Activated CD4-positive, alpha-beta T cell treated with anti-CD3 and anti-CD28 coated beads, Interleukin-2, amount 10 ng/mL, durations not matched to agents 24 days and 14 days (primary cell): ENCODE measurements at regions not wholly inside any gene's neighbourhood (a gene's known extent, or its start where the extent isn't known, plus 50 kb on each side); places are given as distances from the start of the nearest gene placed in this dataset.
"Not testable (repeated sequence)": the region's sequence is repeated elsewhere in the genome, so short reads cannot be mapped to it uniquely, and the experiment has no call there.

Experiments
- DNase-seq: peaks from one replicate; pipeline ENCODE4 v3.0.0; 2022
- H3K27ac Mint-ChIP-seq: one replicate; pipeline ENCODE4 v1.8.0; 2022; ENCODE audit warnings: mild to moderate bottlenecking, mixed read lengths
- H3K27me3 Mint-ChIP-seq: one replicate; pipeline ENCODE4 v1.8.0; 2022; ENCODE audit warnings: mixed read lengths
- H3K36me3 Mint-ChIP-seq: one replicate; pipeline ENCODE4 v1.8.0; 2022; ENCODE audit warnings: low read depth, mild to moderate bottlenecking, mixed read lengths
- H3K4me1 Mint-ChIP-seq: one replicate; pipeline ENCODE4 v1.8.0; 2021; ENCODE audit warnings: mixed read lengths
- H3K4me3 Mint-ChIP-seq: one replicate; pipeline ENCODE4 v1.8.0; 2022; ENCODE audit warnings: mild to moderate bottlenecking, moderate library complexity, mixed read lengths
- H3K9me3 Mint-ChIP-seq: one replicate; pipeline ENCODE4 v1.8.0; 2021; ENCODE audit warnings: mixed read lengths
- intact Hi-C: fragments of 100-400 bp; cut with micrococcal nuclease; formaldehyde crosslinking; loops from one replicate; pipeline ENCODE4 v1.15.1; 2023

DNA sequence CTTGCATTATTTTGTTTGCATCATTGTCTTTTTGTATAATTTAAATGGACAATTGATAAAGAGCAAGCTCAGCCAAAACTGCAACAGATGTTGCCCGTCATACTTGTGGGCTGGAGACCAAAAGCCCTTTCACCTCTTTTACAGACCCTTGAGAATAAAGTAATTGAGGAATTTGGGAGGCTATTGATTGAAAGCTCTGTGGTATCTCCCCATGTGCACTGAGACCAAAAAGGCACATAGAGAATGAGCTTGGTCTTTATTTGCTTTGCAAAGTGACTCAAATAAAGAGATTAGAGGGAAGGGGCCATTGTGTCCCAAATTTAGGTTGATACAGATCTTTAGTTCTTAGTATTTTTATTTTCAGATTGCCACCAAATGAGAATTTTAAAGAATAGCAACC, 617.6 kb downstream of the TRHDE start:
- H3K27me3 Mint-ChIP-seq, result no peaks in the 10 kb centered on the region
- no peaks in the 10 kb centered on the region for H3K4me1 Mint-ChIP-seq
- no peak overlapping the region for H3K4me3 Mint-ChIP-seq
- H3K27ac Mint-ChIP-seq, result no peak overlapping the region
- no peak for DNase-seq
- H3K36me3 Mint-ChIP-seq, result no peaks in the 10 kb centered on the region
- no peaks in the 10 kb centered on the region for H3K9me3 Mint-ChIP-seq
- intact Hi-C loops, result no loop called here

DNA sequence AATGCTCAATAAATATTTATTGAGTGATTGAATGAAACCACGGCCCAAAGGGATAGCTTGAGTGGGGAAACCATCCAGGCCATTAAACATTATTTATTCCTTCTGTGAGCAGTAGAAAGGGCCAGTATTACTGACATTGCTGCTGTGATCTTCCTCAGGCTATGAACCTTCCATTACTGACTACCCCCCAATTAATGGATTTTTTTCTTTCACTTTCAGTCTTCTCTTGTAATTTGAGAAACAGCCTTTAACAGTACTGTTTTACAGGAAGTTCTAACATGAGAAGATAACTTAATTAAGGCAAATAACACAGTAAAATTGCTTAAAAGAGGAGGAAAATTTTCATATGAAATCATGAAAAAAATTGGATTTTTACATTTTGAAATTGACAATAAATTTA, 629.5 kb downstream of the TRHDE start:
- Mint-ChIP-seq H3K27me3 (no peaks in the 10 kb centered on the region), H3K9me3 (peaks cover under 1% of the 10 kb centered on the region), H3K36me3 (no peaks in the 10 kb centered on the region), H3K4me1 (no peaks in the 10 kb centered on the region), H3K4me3 (no peak overlapping the region), H3K27ac (no peak overlapping the region)
- DNase-seq, result no peak
- intact Hi-C loops, result no loop called here

DNA sequence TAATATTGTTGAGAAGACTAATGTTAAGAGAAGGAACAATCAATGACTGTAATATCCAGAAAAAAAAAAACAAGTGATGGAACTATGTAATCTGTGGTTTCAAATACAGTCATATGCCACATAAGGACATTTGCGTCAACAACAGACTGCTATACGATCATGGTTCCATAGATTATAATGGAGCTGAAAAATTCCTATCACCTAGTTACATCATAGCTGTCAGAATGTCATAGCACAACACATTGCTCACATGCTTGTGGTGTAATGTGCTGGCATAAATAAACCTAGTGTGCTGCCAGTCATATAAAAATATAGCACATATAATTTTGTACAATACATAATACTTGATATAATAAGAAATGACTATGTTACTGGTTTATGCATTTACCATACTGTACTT, 653.5 kb downstream of the TRHDE start:
- no peak for DNase-seq
- no peaks in the 10 kb centered on the region for H3K9me3 Mint-ChIP-seq
- H3K4me3 Mint-ChIP-seq, result no peak overlapping the region
- H3K36me3 Mint-ChIP-seq, result no peaks in the 10 kb centered on the region
- intact Hi-C loops, result no loop called here
- H3K4me1 Mint-ChIP-seq, result no peaks in the 10 kb centered on the region
- H3K27me3 Mint-ChIP-seq, result no peaks in the 10 kb centered on the region
- no peak overlapping the region for H3K27ac Mint-ChIP-seq

DNA sequence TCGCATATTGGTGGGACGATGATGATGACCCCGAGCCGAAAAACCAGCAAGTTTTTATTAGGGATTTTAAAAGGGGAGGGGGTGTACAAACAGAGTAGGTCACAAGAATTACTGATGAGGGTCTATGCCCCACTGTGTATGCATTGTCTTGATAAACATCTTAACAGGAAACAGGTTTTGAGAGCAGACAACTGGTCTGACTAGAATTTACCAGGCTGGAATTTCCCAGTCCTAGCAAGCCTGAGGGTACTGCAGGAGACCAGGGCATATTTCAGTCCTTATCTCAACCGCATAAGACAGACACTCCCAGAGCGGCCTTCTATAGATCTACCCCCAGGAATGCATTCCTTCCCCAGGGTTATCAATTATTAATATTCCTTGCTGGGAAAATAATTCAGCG, 659.7 kb downstream of the TRHDE start:
- H3K4me1 Mint-ChIP-seq, DNase-seq, H3K27me3 Mint-ChIP-seq, H3K4me3 Mint-ChIP-seq, H3K9me3 Mint-ChIP-seq, intact Hi-C loops, H3K36me3 Mint-ChIP-seq, H3K27ac Mint-ChIP-seq: not testable (repeated sequence)

DNA sequence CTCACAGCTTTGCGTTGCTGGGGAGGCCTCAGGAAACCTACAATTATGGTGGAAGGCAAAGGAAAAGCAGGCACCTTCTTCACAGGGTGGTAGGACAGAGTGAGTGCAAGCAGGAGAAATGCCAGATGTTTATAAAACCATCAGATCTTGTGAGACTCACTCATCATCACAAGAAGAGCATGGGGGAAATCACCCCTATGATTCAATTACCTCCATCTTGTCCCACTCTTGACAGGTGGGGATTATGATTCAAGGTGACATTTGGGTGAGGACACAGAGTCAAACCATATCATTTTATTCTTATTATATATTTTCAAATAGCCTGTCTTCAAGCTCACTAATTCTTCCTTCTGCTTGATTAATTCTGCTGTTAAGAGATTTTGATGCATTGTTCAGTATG, 665.3 kb downstream of the TRHDE start:
- Mint-ChIP-seq H3K9me3 (no peaks in the 10 kb centered on the region), H3K4me1 (no peaks in the 10 kb centered on the region), H3K27me3 (no peaks in the 10 kb centered on the region), H3K27ac (no peak overlapping the region), H3K36me3 (no peaks in the 10 kb centered on the region), H3K4me3 (no peak overlapping the region)
- intact Hi-C loops, result no loop called here
- no peak for DNase-seq

DNA sequence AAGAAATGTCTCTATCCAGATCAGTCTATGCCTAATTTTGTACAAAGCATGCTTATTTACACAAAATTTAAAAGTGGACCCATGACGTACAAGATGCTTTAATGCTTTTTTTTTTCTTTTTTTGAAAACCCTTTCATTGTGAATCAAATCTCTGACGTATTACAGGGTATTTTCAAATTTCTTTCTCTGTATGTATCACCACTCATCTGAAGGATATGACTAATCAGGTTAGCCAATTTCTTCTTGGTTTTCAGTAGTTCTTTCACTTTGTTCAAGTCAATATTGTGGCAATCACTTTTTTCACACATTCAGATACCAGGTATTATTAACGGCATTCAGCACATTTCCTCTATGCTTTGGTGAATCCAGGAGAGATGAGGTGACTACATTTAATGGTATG, 685.3 kb downstream of the TRHDE start:
- Mint-ChIP-seq H3K9me3 (peaks cover 3% of the 10 kb centered on the region), H3K36me3 (no peaks in the 10 kb centered on the region), H3K4me1 (no peaks in the 10 kb centered on the region), H3K27ac (no peak overlapping the region), H3K27me3 (no peaks in the 10 kb centered on the region), H3K4me3 (no peak overlapping the region)
- intact Hi-C loops, result no loop called here
- no peak for DNase-seq

DNA sequence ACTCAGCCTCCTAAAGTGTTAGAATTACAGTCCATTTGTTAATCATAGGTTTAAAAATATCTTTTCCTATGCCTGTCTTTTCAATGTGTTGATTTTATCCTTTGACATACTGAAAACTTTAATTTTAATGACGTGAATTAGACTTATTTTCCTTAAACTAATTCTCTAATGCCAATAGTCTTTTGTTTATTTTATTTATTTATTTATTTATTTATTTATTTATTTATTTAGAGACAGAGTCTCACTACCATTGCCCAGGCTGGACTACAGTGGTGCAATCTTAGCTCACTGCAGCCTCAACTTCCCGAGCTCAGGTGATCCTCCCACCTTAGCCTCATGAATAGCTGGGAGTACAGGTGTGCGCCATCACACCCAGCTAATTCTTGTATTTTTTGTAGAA, 694.5 kb downstream of the TRHDE start:
- intact Hi-C loops, result no loop called here
- H3K27me3 Mint-ChIP-seq, result no peaks in the 10 kb centered on the region
- no peaks in the 10 kb centered on the region for H3K36me3 Mint-ChIP-seq
- no peaks in the 10 kb centered on the region for H3K9me3 Mint-ChIP-seq
- H3K4me3 Mint-ChIP-seq, result no peak overlapping the region
- DNase-seq, result no peak
- H3K4me1 Mint-ChIP-seq, result no peaks in the 10 kb centered on the region
- H3K27ac Mint-ChIP-seq, result no peak overlapping the region

DNA sequence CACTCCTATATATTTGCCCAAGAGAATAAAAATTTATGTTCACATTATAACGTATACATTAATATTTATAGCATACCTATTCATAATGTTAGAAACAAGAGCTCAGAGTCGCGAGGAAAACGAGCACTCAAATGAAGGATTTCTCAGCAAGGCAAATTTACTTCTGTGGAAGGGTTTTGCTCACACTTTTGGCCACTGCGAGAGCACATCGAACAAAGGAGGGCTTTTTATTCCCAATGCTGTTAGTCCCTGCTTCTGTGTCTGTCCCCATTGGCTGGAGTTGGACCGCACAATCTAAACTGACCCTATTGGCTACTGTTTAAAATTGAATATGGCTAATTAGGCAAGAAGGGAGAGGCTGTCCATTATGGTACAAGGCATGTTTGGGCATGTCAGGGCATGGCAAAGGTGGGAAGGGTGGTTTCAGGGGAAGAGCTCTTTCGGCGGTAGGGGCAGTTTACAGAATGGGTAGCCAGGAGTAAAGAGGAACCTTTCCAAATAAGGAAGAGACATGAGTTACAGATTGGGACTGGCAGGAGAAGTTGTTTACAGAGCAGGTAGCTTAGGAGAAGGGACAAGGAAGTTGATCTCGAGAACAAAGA, 702.9 kb downstream of the TRHDE start:
- Mint-ChIP-seq H3K9me3 (no peaks in the 10 kb centered on the region), H3K27me3 (no peaks in the 10 kb centered on the region), H3K27ac (no peak overlapping the region), H3K4me1 (no peaks in the 10 kb centered on the region), H3K36me3 (no peaks in the 10 kb centered on the region), H3K4me3 (no peak overlapping the region)
- no peak for DNase-seq
- intact Hi-C loops, result no loop called here

DNA sequence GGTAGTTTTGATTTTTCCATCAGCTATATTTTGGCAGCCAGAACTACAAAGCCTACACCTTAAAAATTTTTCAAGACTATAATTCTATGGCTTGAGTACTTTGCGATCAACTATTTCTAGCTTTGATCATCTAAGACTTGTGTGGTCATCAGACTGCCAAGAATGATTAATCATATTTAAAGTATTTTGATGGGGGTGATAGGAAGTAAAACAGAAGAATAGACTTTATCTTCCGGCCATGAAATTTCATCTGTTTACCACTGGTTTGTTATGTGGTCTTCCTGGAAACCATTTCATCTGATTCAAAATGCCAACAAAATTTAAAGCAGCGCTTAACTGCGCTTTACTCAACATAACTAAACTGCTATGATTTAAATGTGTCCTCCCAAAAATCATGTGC, 706.8 kb downstream of the TRHDE start:
- Mint-ChIP-seq H3K4me1 (no peaks in the 10 kb centered on the region), H3K27ac (no peak overlapping the region), H3K27me3 (no peaks in the 10 kb centered on the region), H3K9me3 (no peaks in the 10 kb centered on the region), H3K36me3 (no peaks in the 10 kb centered on the region), H3K4me3 (no peak overlapping the region)
- no peak for DNase-seq
- intact Hi-C loops, result no loop called here

DNA sequence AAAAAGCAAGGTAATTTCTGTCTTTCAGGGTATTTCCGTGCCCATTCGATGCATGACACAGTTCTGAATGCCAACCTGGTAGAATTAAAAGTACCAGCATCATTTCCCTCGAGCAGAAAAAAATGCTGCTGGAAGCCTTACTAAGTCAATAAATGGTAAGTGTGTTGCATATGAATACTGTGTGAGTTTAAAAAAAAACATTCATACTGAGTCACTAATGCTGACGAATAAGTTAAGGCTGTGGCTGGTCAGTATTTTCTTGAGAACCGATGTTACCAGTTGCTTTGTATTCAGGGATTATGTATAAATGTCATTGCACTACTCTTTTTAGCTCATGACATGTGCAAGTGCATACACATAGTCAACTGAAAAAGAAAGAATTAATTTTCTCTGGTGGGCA, 710.2 kb downstream of the TRHDE start:
- intact Hi-C loops, result no loop called here
- DNase-seq, result no peak
- no peaks in the 10 kb centered on the region for H3K4me1 Mint-ChIP-seq
- H3K36me3 Mint-ChIP-seq, result no peaks in the 10 kb centered on the region
- no peak overlapping the region for H3K4me3 Mint-ChIP-seq
- H3K27me3 Mint-ChIP-seq, result no peaks in the 10 kb centered on the region
- H3K9me3 Mint-ChIP-seq, result no peaks in the 10 kb centered on the region
- H3K27ac Mint-ChIP-seq, result no peak overlapping the region

DNA sequence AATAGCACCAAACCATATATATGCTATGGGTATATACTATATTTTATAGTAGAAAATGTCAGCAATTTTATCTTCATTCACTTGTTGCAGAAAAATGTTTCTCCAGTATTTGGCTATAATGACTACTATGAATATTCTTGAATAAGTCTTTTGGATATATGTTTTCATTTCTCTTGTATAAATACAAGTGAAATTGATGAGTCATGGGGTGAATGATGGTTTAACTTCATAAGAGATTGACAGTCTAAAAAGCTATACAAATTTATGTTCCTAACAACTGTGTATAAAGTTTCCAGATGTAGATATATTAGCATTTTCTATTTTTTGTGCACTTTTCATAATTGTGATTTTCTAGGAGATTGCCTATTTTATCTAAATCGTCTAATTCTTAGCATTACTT, 714.8 kb downstream of the TRHDE start:
- H3K36me3 Mint-ChIP-seq, result no peaks in the 10 kb centered on the region
- H3K9me3 Mint-ChIP-seq, result no peaks in the 10 kb centered on the region
- H3K27me3 Mint-ChIP-seq, result no peaks in the 10 kb centered on the region
- no peak overlapping the region for H3K27ac Mint-ChIP-seq
- no peak overlapping the region for H3K4me3 Mint-ChIP-seq
- no peaks in the 10 kb centered on the region for H3K4me1 Mint-ChIP-seq
- DNase-seq, result no peak
- intact Hi-C loops, result no loop called here

DNA sequence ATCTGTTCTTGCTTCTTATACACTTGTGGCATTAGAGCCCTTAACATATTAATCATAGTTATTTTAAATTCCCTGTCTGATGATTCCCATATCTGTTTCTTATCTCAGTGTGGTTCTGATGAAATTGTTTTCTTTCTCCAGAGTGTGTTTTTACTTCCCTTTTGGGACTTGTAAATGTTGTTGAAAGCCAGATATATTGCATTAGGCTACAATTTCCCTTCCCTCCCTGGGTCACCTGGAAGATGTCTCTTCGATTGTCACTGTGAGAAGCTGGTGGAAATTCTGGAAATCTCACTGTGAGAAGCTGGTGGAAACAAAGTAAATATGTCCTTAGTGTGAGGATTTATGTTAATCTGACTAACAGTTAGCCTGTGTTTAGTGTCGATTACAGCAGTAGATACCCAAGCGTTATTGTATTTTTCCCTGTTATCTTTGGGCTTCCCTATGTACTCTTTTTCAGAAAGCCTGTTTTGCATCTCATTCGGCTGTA, 717.3 kb downstream of the TRHDE start:
- Mint-ChIP-seq H3K27me3 (no peaks in the 10 kb centered on the region), H3K36me3 (no peaks in the 10 kb centered on the region), H3K9me3 (no peaks in the 10 kb centered on the region)

DNA sequence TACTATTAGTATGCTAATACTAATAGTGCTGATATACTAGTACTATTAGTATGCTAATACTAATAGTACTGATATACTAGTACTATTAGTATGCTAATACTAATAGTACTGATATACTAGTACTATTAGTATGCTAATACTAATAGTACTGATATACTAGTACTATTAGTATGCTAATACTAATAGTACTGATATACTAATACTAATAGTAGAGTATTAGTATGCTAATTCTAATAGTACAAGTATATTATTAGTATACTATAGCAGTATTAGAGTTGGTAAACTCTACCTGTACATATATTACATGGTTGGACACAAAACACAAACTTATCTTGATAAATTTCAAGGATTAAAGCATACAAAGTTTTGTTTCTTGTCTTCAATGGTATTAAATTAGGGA, 722.9 kb downstream of the TRHDE start:
- DNase-seq, H3K27ac Mint-ChIP-seq, H3K4me3 Mint-ChIP-seq, intact Hi-C loops, H3K27me3 Mint-ChIP-seq, H3K4me1 Mint-ChIP-seq, H3K9me3 Mint-ChIP-seq, H3K36me3 Mint-ChIP-seq: not testable (repeated sequence)

More for the DNA sequence above, 717.3 kb downstream of the TRHDE start:
- H3K27ac Mint-ChIP-seq, result no peak overlapping the region
- DNase-seq, result no peak
- no peaks in the 10 kb centered on the region for H3K4me1 Mint-ChIP-seq
- intact Hi-C loops, result no loop called here
- no peak overlapping the region for H3K4me3 Mint-ChIP-seq

DNA sequence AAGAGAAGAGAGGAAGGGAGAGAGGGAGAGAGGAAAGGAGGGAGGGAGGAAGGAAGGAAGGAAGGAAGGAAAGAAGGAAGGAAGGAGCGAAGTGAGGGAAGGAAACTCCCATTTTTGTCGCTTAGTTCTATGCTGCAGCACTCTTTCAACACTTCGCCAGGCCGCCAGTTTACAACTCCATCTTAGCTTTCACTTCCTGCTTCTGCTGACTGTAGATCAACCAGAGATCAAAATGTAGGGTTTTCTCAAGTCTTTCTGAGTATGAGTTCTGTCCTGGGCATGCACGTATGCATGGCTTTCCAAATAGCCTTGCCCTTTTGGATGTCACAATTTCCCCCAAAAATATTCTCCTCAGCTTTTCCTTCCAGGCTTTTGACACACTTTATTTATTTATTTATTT, 723.4 kb downstream of the TRHDE start:
- Mint-ChIP-seq H3K27ac (no peak overlapping the region), H3K36me3 (no peaks in the 10 kb centered on the region), H3K9me3 (no peaks in the 10 kb centered on the region), H3K4me3 (no peak overlapping the region), H3K4me1 (no peaks in the 10 kb centered on the region), H3K27me3 (no peaks in the 10 kb centered on the region)
- intact Hi-C loops, result no loop called here
- no peak for DNase-seq

DNA sequence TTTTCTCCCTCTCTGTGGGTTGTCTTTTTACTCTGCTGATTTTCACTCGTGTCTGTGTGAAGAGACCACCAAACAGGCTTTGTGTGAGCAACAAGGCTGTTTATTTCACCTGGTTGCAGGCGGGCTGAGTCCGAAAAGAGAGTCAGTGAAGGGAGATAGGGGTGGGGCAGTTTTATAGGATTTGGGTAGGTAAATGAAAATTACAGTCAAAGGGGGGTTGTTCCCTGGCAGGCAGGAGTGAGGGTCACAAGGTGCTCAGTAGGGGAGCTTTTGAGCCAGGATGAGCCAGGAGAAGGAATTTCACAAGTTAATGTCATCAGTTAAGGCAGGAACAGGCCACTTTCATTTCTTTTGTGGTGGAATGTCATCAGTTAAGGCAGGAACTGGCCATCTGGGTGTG, 729.6 kb downstream of the TRHDE start:
- H3K4me3 Mint-ChIP-seq, H3K36me3 Mint-ChIP-seq, H3K27me3 Mint-ChIP-seq, H3K9me3 Mint-ChIP-seq, H3K27ac Mint-ChIP-seq, H3K4me1 Mint-ChIP-seq, DNase-seq, intact Hi-C loops: not testable (repeated sequence)
